Keratinocyte (primary cell): ENCODE measurements at regions not wholly inside any gene's neighbourhood (a gene's known extent, or its start where the extent isn't known, plus 50 kb on each side); places are given as distances from the start of the nearest gene placed in this dataset.

Experiments
- DNase-seq: peaks from one replicate; pipeline ENCODE4 v3.0.0-alpha.2; 2011; ENCODE audit warnings: low read depth, missing footprints, low spot score
- FAIRE-seq: peaks from 2 replicates; lab custom pipeline; 2011; peaks lifted over from hg19 to GRCh38; lab: Jason Lieb, UNC
- H2AFZ ChIP-seq: 2 replicates; pipeline ENCODE4 v1.6.0; 2012; ENCODE audit warnings: low read length, control low read depth, inconsistent platforms; ENCODE audit not compliant: control insufficient read depth
- H3K27ac ChIP-seq: 2 replicates; pipeline ENCODE4 v1.5.1; 2011; ENCODE audit warnings: low read length; ENCODE audit not compliant: control insufficient read depth, insufficient read depth
- H3K27me3 ChIP-seq: 3 replicates; pipeline ENCODE4 v1.6.0; 2011; ENCODE audit warnings: low read length; ENCODE audit not compliant: control insufficient read depth, insufficient read depth; ENCODE audit errors: extremely low read depth
- H3K36me3 ChIP-seq, 2 experiments: 2 replicates in 1 of 2; 3 replicates in 1 of 2; pipeline ENCODE4 v1.5.1; 2011; ENCODE audit warnings: low read length in 2 of 2, mild to moderate bottlenecking in 1 of 2; ENCODE audit not compliant: control insufficient read depth in 2 of 2, insufficient read depth in 2 of 2; ENCODE audit errors: extremely low read depth in 1 of 2
- H3K4me1 ChIP-seq: 3 replicates; pipeline ENCODE4 v1.5.1; 2011; ENCODE audit warnings: low read length; ENCODE audit not compliant: control insufficient read depth, insufficient read depth; ENCODE audit errors: extremely low read depth
- H3K4me2 ChIP-seq: 3 replicates; pipeline ENCODE4 v1.6.0; 2011; ENCODE audit warnings: low read depth, low read length; ENCODE audit not compliant: control insufficient read depth, insufficient read depth; ENCODE audit errors: extremely low read depth
- H3K4me3 ChIP-seq, 3 experiments: fragments of 200-600 bp in 1 of 3; sonication (generic) in 1 of 3; 2 replicates in 2 of 3; 3 replicates in 1 of 3; pipeline ENCODE4 v1.5.1; 2011 to 2016; ENCODE audit warnings: low read length in 3 of 3, mild to moderate bottlenecking in 3 of 3, control low read depth in 2 of 3, inconsistent platforms in 1 of 3, low read depth in 1 of 3, mixed read lengths in 1 of 3, mixed run types in 1 of 3, moderate library complexity in 1 of 3; ENCODE audit not compliant: control insufficient read depth in 2 of 3, insufficient read depth in 2 of 3; ENCODE audit errors: extremely low read depth in 1 of 3
- H3K79me2 ChIP-seq: 2 replicates; pipeline ENCODE4 v1.6.0; 2012; ENCODE audit warnings: low read length; ENCODE audit not compliant: control insufficient read depth, insufficient read depth
- H3K9ac ChIP-seq: 3 replicates; pipeline ENCODE4 v1.6.0; 2011; ENCODE audit warnings: low read length; ENCODE audit not compliant: control insufficient read depth, insufficient read depth; ENCODE audit errors: extremely low read depth
- H3K9me1 ChIP-seq: 3 replicates; pipeline ENCODE4 v1.6.0; 2011; ENCODE audit warnings: low read length; ENCODE audit not compliant: control insufficient read depth, insufficient read depth; ENCODE audit errors: extremely low read depth
- H3K9me3 ChIP-seq: 2 replicates; pipeline ENCODE4 v1.5.1; 2012; ENCODE audit warnings: low read depth, low read length; ENCODE audit not compliant: control insufficient read depth
- H4K20me1 ChIP-seq: 3 replicates; pipeline ENCODE4 v1.6.0; 2011; ENCODE audit warnings: low read length; ENCODE audit not compliant: control insufficient read depth, insufficient read depth; ENCODE audit errors: extremely low read depth
- EZH2 ChIP-seq: IDR thresholded peaks from one replicate; pipeline ENCODE4 v1.6.1; 2012; ENCODE audit warnings: inconsistent platforms, mild to moderate bottlenecking, low read length, moderate library complexity
- dilution Hi-C: fragments of 300-500 bp; cut with MboI; formaldehyde crosslinking; loops from one replicate; pipeline ENCODE4 v1.7.0; 2020; ENCODE audit warnings: low sequenced_read_pairs; ENCODE audit not compliant: extremely low pct_ligation_motif_present
- TF ChIP-seq, protein P1 (sequence below), 3 experiments: IDR thresholded peaks in 1 of 3; conservative IDR thresholded peaks in 1 of 3; optimal IDR thresholded peaks in 1 of 3; 2 replicates in 2 of 3; 3 replicates in 1 of 3; pipeline versions ENCODE3 to v1.5.1; 2011; ENCODE audit warnings: low read length in 3 of 3, mild to moderate bottlenecking in 3 of 3, moderate library complexity in 2 of 3, control low read depth in 1 of 3, inconsistent platforms in 1 of 3; ENCODE audit not compliant: insufficient read depth in 2 of 3; ENCODE audit errors: extremely low read depth in 1 of 3

DNA sequence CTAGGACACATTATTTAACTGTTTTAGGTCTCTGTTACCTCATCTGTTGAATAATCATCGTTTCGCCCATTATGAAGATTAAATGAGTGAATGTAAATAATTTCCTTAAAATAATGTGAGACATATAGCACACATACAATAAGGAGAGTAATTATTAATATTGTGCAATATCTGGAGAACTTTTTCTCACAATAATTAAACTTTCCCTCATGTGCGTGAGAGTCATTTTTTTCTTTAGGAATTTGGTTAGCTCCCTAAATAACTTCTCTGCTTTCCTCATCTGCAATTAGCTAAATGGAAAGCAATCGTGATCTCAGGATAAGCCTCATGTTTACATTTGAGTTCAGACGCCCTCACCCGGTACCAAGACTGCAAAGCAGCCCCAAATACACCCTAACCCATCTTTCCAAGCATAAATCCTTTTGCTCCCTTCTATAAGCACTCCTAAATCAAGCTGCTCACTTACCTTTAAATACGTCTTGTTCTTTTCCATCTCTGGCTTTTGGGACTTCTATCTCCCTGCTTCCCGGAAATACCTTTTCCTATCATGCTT lies 78.8 kb downstream of the MZT1 start:
- H3K9me3 ChIP-seq = no peaks in the 10 kb centered on the region
- FAIRE-seq (peak; percentile 62), DNase-seq (no peak)
- H3K4me1 ChIP-seq = peaks cover 8% of the 10 kb centered on the region
- H3K9me1 ChIP-seq = no peaks in the 10 kb centered on the region
- H3K4me2 ChIP-seq = no peak overlapping the region
- no peak overlapping the region for H3K9ac ChIP-seq
- dilution Hi-C loops = no loop called here
- H3K36me3 ChIP-seq = no peaks in the 10 kb centered on the region
- no peaks in the 10 kb centered on the region for H4K20me1 ChIP-seq
- no peak overlapping the region for H3K4me3 ChIP-seq
- no peaks in the 10 kb centered on the region for H3K27me3 ChIP-seq
- TF ChIP-seq EZH2 = no peak
- TF ChIP-seq, protein P1, sequence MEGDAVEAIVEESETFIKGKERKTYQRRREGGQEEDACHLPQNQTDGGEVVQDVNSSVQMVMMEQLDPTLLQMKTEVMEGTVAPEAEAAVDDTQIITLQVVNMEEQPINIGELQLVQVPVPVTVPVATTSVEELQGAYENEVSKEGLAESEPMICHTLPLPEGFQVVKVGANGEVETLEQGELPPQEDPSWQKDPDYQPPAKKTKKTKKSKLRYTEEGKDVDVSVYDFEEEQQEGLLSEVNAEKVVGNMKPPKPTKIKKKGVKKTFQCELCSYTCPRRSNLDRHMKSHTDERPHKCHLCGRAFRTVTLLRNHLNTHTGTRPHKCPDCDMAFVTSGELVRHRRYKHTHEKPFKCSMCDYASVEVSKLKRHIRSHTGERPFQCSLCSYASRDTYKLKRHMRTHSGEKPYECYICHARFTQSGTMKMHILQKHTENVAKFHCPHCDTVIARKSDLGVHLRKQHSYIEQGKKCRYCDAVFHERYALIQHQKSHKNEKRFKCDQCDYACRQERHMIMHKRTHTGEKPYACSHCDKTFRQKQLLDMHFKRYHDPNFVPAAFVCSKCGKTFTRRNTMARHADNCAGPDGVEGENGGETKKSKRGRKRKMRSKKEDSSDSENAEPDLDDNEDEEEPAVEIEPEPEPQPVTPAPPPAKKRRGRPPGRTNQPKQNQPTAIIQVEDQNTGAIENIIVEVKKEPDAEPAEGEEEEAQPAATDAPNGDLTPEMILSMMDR (optimal IDR thresholded peaks at IDR 0.05 in 1 of 3, IDR thresholded peaks at IDR 0.05 in 1 of 3, conservative IDR thresholded peaks at IDR 0.05 in 1 of 3; ENCODE audit: extremely low read depth in 1 of 3, insufficient read depth in 2 of 3, low read length in 3 of 3) = peak; percentile 18 to 63 (median 48)
- no peak overlapping the region for H3K27ac ChIP-seq
- H3K79me2 ChIP-seq = no peaks in the 10 kb centered on the region
- H2AFZ ChIP-seq = peak overlapping the region; percentile 39

DNA sequence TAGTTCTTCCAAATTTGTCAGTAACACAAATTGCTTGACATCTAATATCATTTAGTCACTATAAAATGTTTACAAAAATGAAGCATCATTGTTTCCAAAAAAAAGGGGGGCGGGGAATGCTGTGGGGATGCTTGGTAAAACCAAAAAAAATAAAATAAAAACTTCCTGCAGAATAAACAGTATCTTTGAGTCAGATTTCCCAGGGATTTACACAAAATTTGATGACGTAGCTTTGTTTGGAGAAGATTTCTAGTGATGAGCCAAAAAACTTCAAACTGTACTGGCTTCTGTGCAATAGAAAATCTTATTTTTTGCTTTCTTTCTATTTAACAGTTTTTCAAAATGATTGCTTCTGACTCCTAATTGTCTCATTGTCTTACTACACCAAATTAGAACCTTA lies 80.0 kb downstream of the MZT1 start:
- H3K9ac ChIP-seq = no peak overlapping the region
- no peak overlapping the region for H3K4me2 ChIP-seq
- no peaks in the 10 kb centered on the region for H4K20me1 ChIP-seq
- FAIRE-seq (no peak), DNase-seq (no peak)
- H3K9me3 ChIP-seq = no peaks in the 10 kb centered on the region
- no peaks in the 10 kb centered on the region for H3K27me3 ChIP-seq
- no peak overlapping the region for H3K4me3 ChIP-seq
- H3K9me1 ChIP-seq = no peaks in the 10 kb centered on the region
- H3K36me3 ChIP-seq = no peaks in the 10 kb centered on the region
- dilution Hi-C loops = no loop called here
- TF ChIP-seq, protein P1 (optimal IDR thresholded peaks at IDR 0.05 in 1 of 3, IDR thresholded peaks at IDR 0.05 in 1 of 3, conservative IDR thresholded peaks at IDR 0.05 in 1 of 3; ENCODE audit: extremely low read depth in 1 of 3, insufficient read depth in 2 of 3, low read length in 3 of 3) = no peak
- TF ChIP-seq EZH2 = no peak
- H3K79me2 ChIP-seq = no peaks in the 10 kb centered on the region
- no peak overlapping the region for H2AFZ ChIP-seq
- no peak overlapping the region for H3K27ac ChIP-seq
- H3K4me1 ChIP-seq = peaks cover 3% of the 10 kb centered on the region
